GM18511 (cell line): ENCODE measurements at regions not wholly inside any gene's neighbourhood (a gene's known extent, or its start where the extent isn't known, plus 50 kb on each side); places are given as distances from the start of the nearest gene placed in this dataset.

Experiments used
- ATAC-seq: cut with Tn5 transposase; IDR thresholded peaks from one replicate; pipeline ENCODE4 v1.9.1; 2021; ENCODE audit warnings: mild to moderate bottlenecking, moderate library complexity; ENCODE audit not compliant: unreplicated experiment

GRCh38 chr20:21002486-21002885 is 103.7 kb downstream of the LINC00237 start:
- ATAC-seq = no peak

DNA sequence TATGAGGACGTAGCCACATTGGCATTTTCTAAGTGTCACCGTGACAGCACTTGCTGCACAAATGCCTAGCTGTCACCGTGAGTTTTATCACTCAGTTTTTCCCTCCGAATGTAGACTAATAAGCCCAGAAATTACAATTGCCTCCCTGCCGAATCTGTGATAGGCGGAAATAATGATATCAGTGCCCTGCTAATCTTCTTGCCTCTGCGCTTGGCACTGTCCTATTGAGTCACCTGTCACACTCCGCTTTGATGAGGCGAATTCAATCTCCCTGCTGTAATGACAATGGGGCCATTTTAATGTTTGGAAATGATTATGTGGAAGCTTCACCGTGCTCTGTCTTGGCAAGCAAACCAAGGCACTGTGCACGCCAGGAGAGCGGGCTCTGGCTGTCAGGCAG is 112.8 kb downstream of the LINC00237 start:
- ATAC-seq = no peak

DNA sequence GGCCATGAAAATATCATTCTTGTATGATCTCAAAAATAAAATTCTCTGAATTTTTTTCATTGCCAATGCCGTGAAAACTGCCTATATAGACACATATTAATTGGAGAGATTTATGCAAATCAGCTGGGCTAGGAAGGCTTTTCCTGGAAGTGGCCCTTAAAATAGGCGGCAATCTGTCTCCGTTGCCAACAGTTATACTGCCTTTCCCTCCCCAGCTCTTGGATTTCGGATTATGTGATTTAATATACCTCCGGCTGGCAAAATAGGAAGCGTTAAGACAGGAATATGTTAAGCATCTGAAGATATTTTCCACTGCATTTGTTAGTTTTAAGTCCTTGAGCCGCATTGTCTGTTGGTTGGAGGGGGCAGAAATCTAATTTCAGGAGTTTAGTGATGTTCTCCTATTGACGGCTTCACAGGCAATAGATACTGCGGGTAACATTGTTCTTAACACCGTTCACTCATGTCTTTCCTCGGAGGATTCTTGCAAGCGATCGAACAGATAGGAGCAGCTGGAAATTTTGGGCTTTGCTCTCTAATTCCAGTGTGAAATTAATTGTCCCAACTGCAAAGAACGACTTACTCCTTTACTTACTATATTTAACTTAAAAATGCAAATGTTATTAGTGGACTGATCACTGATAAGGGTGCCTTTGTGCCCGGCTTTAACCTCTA is 113.3 kb downstream of the LINC00237 start:
- no peak for ATAC-seq

DNA sequence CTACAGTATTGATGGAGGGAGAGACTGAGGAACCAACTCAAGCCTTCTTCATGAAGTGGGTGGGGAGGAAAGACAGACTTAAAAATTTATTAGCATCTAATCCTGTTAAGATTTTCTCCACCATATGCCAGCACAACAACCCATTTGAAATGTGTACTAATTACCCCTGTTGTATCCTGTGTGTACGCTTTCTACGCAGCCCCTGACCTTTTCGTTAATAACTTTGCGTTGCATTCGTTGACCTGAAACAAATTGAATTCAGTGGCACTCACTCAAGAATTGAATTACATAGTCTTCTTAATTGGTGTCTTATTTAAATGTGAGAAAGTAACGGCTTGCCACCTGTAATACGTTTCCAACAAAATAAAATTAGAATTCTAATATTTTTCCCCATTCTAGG is 113.9 kb downstream of the LINC00237 start:
- no peak for ATAC-seq

- no peak for ATAC-seq
Measured at GRCh38 chr20:20989081-20989480, 117.1 kb downstream of the LINC00237 start.

- no peak for ATAC-seq
Measured at GRCh38 chr20:20979934-20980333, 126.2 kb downstream of the LINC00237 start.

GRCh38 chr20:20977786-20978185 is 128.4 kb downstream of the LINC00237 start:
- ATAC-seq = no peak

- ATAC-seq = no peak
Measured at GRCh38 chr20:20972490-20972889, 133.7 kb downstream of the LINC00237 start.

- ATAC-seq = no peak
Measured at GRCh38 chr20:20971810-20972209, 134.3 kb downstream of the LINC00237 start.

GRCh38 chr20:20970841-20971240 is 135.3 kb downstream of the LINC00237 start:
- ATAC-seq = no peak

- no peak for ATAC-seq
Measured at GRCh38 chr20:20969701-20970280, 136.4 kb downstream of the LINC00237 start.

DNA sequence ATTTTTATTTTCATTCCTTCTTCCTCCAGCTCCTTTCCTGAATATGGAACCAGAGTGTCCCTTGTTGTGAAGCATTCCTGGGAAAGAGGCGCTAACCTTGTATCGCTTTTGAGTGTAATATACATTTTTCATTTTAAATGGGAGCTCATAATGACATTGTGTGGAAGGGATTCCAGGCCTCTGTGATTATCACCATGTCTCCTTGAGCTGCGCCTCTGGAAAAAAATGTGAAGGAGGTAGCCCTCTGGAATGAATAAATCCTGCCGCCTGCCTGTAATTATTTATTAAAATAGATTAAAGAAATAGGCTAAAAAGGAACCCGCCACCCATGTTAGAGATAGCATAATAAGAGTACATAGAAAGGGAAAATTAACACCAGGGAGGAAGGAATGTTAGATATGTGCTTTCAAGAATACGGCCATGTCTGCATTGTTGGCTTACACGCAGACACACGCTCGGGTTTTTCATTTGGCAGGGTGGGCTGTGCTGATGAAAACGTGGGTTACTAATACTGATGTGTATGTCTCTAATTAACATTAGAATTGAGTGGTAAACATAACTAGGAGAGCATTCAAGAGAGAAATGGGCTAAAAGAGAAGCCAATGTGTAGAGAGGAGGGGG is 138.5 kb downstream of the LINC00237 start:
- no peak for ATAC-seq

GRCh38 chr20:20966171-20966570 is 140.0 kb downstream of the LINC00237 start:
- ATAC-seq = no peak

- no peak for ATAC-seq
Measured at GRCh38 chr20:20959031-20959755, 147.0 kb downstream of the LINC00237 start.

DNA sequence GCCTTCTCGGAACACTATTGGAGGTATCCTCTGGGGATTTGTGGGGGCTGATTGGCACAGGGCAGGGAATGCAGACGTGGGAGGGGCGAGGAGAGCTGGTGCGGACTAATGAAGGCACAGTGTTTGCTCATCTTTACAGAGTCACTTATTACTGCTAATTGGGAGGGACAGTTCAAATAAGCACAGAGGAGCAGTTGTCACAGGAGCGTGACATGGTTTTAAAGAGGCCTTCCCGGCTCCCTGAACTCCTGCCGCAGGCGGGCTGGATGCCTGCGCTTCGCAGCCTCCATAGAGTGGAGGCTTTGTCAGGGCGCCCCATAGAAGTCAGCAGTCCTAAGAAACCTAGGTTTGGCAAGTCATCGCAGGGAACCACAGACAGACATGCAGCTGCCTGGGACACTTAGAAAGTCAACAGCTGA is 149.6 kb downstream of the LINC00237 start:
- ATAC-seq = no peak

GRCh38 chr20:20955892-20956291 is 150.3 kb downstream of the LINC00237 start:
- ATAC-seq = no peak

DNA sequence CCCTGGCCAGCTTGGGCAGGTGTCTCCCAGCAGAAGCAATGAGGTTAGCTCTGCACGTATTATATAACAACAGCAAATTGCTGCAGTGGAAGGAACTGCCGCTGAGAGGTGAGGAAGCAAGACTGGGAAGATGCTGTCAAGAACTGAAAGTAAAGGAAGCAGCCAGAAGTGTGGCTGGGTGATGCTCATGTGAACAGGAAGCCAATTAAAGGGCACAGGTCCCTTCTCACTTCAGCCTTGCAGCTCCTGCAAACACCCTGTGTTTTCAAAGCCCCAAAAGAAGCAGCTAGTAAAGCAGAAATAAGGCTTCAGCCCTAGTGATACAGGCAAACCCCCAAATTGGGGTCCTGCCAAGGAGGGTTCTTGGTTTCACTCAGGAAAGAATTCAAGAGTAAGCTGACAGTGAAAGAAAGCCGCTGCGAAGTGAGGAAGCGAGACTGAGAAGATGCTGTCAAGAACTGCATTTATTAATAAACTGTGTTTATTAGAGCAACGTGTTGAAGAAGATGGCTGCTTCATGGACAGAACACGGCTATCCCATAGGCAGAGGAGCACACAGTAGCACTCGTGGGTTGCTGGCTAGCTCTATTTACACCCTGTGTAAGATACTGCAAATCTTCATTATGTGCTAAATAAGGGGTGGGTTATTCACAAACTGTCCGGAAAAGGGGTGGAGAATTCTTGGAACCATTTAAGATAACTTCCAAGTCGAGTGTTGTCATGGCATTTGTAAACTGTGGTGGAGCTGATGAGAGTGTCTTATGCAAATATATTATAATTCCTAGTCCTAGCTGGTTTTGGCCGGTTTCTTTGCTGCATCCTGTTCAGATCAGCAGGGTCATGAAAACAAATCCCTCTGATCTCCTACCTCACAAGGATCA is 152.2 kb downstream of the LINC00237 start:
- no peak for ATAC-seq

DNA sequence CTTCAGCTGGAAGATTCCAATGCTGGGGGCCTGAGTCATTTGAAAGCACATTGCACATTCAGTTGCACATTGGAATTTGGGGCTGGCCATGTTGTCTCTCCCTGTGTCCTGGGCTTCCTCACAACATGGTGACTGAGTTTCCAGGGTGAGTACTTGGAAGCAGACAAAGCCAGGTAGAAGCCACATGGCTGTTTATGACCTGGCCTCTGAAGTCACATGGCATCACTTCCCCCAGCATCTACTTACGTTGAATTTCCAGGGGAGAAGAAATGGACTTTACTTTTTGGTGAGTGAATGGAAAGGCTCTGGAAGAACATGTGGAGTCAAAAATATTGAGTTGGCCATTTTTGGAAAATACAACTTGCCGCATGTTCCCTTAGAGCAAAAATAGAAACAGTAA is 155.5 kb downstream of the LINC00237 start:
- ATAC-seq = no peak

DNA sequence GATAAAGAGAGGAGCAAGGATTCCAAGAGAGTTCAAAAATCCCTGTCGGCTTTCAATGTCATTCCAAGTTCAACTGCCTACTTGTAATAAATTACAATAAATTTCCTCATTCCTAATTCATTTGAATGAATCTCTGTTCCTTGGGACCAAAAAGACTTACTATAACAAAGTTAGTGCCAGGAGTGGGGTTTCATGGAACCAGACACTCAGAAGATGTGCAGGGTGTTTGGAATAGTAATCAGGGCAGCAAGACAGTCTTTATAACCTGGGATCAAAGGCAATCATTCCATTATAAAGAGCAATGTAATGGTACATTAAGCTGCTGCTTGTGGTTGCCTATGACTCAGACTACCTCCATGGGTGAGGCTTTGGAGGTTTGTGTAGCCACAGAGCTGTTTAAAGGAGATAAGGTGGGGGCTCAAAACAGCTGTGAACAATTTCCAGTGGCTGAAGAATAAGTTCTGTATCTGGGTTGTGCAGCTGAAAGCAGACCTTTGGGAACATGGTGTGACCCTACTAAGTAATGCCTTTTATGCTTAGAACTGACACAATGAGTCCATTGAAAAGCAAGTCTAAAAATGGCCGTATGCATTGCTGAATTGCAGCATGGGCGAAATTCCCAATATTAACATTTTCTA is 159.9 kb downstream of the LINC00237 start:
- ATAC-seq = no peak

- ATAC-seq = no peak
Measured at GRCh38 chr20:20941468-20941889, 164.7 kb downstream of the LINC00237 start.
